ENCODE measurements at regions not wholly inside any gene's neighbourhood (a gene's known extent, or its start where the extent isn't known, plus 50 kb on each side); places are given as distances from the start of the nearest gene placed in this dataset.
A peak's percentile ranks its signal among the peaks of the same experiment; 100 is the strongest.
"Not testable (repeated sequence)": the region's sequence is repeated elsewhere in the genome, so short reads cannot be mapped to it uniquely, and the experiment has no call there.

DNA sequence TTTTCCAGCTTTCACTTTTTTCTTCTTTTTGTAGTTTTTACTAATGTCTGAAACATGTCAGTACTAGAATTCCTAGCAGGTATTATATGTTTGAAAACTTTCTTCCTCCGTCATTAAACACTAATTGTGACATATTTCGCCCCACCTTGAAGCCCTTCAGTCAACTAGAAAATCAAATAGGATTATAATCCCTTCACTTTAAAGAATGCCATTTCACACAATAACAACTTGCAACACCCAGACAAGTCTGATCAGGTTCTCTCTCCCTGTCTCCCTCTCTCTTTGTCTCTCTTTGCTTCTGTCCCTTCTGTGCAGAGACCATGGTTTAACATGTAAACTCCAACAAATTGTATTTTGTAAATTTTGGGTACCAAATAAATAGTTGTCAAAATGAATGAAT is 373.5 kb downstream of the SEMA3D start:
- no peak for DNase-seq

GRCh38 chr7:84812021-84812420 is 374.8 kb downstream of the SEMA3D start:
- no peak for DNase-seq

GRCh38 chr7:84811362-84811761 is 375.5 kb downstream of the SEMA3D start:
- DNase-seq, result no peak

DNA sequence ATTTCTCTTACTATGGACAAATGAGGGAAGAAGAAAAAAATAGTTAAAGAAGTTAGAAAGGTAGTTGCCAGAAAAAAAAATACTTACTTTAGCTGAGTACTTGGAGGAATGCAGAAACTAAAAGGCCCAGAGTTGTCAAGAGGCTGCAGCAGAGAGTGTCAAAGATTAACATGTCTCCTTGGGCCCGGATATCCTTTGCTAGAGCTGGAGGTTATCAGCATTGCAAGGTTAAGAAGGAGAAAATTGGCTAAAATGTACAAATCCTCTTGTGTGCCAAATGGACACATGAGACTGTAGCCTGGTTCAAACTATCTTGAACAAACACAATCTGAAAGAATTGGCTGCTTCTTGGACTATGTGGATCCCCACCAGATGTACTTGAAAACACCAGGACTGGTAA is 377.0 kb downstream of the SEMA3D start:
- no peak for DNase-seq

GRCh38 chr7:84803979-84804378 is 382.9 kb downstream of the SEMA3D start:
- no peak for DNase-seq

DNA sequence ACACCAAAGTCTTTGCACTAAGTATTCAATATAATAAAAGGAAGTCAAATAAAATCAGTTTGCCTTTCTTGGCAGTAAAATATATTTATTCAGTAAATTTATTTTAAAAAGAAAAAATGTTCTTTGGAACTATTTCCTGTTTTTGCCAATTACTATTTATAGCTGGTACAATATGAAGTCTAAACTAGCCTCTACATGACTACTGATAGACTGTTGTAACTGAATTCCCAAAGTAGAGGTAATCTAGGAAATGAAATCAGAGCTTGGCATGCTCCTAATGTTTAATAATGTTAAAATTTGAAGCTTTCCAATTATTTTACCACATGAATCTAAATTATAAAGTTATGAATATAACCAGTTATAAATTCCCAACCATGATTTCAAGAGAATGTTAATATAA is 385.5 kb downstream of the SEMA3D start:
- DNase-seq, result no peak

- DNase-seq, result no peak
Observed at GRCh38 chr7:84800846-84801245, 386.0 kb downstream of the SEMA3D start.

- no peak for DNase-seq
Observed at GRCh38 chr7:84799106-84799505, 387.8 kb downstream of the SEMA3D start.

DNA sequence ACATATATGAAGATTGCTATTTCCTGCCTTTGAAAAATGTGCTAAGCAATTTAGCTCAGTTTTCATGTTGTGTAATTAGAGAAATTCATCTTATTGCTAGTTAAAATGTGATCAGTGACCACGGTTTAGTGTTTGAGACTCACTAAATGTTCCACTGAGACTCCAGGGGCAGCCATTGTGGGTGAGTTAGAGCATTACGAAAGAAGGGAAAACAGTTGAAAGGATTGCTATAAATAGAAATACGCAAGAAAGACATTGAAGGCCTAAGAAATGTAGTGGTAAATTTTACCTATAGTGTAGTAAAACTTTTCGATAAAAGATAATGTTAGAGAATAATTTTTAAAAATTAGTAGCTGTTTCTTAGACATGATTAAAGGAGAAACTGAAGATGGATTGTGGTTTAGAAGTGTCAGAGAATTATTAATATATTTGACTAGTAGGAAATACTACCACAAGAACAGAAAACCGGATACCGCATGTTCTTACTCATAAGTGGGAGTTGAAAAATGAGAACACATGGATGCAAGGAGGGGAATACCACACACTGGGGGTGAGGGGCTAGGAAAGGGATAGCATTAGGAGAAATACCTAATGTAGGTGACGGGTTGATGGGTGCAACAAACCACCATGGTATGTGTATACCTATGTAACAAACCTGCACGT is 394.5 kb downstream of the SEMA3D start:
- DNase-seq, result no peak

GRCh38 chr7:84790882-84791281 is 396.0 kb downstream of the SEMA3D start:
- DNase-seq, result no peak

DNA sequence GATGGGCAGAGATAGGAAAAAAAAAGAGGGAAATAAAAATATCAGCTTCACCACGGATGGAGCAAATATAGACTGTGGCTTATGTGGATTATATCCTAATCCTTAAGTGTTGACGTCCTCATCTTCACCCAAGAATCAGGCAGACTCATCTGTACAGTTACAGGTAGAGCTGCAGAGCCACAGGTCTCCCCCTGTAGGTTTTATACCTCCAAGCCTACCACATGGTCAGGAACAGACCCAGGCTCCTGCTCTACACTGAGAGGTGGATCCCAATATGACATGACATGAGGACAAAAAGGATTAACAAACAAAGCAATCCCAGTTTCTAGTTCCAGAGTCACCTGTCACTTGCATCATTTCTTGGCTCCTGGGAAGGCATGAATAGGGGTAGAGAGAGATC is 400.8 kb downstream of the SEMA3D start:
- no peak for DNase-seq

DNA sequence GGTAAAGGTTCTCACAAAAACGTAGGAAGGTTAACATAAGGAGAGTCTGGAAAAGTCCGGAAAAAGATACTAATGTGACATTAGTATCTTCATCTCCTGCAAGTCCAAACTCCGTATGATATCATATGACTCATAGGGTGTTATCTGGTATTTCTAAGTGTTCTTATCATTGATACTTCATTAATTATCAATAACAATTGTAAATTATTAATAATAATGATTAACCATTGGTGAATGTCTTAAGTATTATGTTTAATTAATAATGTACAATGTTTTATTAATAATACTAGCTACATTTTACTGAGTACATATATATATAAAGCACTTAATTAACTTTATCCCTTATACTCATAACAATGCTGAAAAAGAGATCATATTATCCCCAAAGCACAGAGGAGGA is 402.4 kb downstream of the SEMA3D start:
- DNase-seq, result no peak

GRCh38 chr7:84783141-84783778 is 403.6 kb downstream of the SEMA3D start:
- no peak for DNase-seq

DNA sequence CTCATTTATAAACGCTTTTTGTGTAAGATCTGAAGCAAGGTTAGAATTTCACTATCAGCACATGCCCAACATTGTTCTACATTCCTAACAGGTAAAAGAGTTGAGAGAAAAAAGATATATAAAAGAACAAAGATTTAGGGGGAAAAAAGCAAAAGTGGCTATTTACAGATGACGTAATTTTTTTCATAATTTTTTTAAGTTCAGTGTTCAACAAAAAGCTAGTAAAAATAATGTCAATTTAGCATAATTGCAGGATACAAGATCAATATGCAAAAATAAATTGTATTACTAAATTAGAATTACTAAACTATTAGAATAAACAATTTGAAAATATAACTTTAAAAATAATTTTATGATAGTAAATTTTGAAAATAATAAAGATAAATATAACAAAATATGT is 405.0 kb downstream of the SEMA3D start:
- DNase-seq, result no peak

DNA sequence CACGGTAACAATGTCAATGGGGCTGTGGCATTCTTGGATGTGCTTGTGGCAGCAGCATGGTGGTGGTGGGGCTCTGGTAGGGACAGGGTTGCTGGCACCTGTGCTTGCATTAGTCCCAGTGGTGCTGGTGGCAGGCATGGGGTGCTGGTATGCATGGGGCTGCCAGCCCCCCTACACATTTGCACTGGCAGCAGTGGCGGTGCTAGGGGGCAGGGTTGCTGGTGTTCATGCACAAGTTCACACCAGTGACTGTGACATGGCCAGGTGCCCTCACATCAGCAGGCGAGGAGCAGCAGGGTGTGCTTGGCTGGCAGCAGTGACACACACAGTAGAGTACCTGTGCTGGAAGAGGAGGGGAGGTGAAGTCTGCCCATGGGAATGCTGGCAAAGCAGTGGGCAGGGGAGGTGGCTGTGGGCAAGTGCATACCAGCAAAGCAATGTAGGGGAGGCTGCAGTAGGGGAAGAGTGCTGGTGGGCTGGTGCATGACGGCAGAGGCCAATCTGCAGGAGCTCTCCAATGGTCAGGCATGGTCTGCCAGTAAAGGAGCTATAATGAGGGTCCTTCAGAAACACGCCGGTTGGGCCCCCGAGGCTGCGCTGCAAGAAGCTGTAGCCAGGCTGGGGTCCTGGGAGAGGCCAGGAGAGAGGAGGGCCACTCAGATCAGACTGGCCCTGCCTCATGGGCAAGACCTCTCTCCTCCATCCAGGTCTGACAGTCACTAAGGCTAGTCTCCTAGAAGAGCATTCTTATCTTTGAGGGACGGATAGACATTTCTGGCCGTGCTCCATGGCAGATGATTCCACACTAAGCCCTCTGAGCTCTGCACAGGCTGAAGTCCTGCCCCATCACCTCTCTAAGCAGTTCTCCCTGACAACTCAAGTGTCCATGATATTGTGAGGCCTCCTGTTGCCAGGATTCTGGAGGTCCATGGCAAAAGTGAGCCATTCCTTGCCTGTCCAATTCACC is 406.4 kb downstream of the SEMA3D start:
- peak; percentile 52 for DNase-seq

GRCh38 chr7:84757761-84758160 is 429.1 kb downstream of the SEMA3D start:
- no peak for DNase-seq

- no peak for DNase-seq
Observed at GRCh38 chr7:84746353-84746752, 440.5 kb downstream of the SEMA3D start.

GRCh38 chr7:84744385-84744784 is 442.5 kb downstream of the SEMA3D start:
- no peak for DNase-seq

DNA sequence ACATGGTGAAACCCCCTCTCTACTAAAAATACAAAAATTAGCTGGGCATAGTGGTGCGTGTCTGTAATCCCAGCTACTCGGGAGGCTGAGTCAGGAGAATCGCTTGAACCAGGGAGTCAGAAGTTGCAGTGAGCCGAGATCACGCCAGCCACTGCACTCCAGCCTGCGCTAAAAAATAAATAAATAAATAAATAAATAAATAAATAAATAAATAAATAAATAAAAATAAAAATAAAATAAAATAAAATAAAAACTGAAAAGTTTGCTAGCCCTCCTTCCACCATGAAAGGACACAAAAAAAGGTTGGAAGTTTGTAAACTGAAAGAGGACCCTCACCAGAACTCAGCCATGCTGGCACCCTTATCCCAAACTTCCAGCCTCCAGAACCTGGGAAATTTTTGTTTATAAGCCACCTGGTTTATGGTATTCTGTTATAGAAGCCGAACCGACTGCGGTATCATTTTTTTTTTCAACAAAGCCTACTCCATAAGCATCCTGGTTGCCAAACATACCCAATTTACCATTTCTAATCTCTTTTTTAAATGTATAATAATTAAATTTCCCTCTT is 448.2 kb downstream of the SEMA3D start:
- no peak for DNase-seq

DNA sequence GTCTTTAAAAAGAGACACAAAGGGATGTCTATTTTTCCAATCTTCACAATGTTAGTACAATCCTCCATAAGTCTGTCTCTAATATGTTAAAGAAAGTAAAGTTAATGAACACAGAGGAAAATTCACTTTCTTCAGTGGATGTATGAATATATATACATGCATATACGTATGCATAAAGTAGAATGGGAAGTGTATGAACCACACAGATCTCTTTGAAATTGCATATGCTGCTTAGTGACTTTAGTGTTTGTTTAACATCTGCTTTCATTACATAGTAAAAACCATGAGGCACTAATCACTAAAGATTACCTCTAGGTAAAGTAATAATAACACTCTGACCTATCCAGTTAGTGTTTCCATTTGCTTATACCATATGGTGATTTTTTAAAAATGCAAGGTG is 451.2 kb downstream of the SEMA3D start:
- no peak for DNase-seq

- DNase-seq, result no peak
Observed at GRCh38 chr7:84735011-84735410, 451.8 kb downstream of the SEMA3D start.

GRCh38 chr7:84733976-84734375 is 452.9 kb downstream of the SEMA3D start:
- not testable (repeated sequence) for DNase-seq

GRCh38 chr7:84730864-84731263 is 456.0 kb downstream of the SEMA3D start:
- DNase-seq, result not testable (repeated sequence)

Data from activated effector memory CD4-positive, alpha-beta T cell treated with anti-CD3 and anti-CD28 coated beads, Interleukin-2, amount 50 U/mL, for 16 hours (primary cell).